H9 (cell line): ENCODE measurements at regions not wholly inside any gene's neighbourhood (a gene's known extent, or its start where the extent isn't known, plus 50 kb on each side); places are given as distances from the start of the nearest gene placed in this dataset.

ENCODE experiments used
- DNase-seq: peaks from one replicate; pipeline ENCODE4 v3.0.0-alpha.2; 2017
- H2AFZ ChIP-seq: one replicate; pipeline ENCODE4 v1.6.1; 2013; ENCODE audit warnings: mild to moderate bottlenecking, low read length, control low read depth, moderate library complexity
- H2AK5ac ChIP-seq: 2 replicates; pipeline ENCODE4 v1.6.1; 2013; ENCODE audit warnings: low read length, control low read depth, mixed read lengths; ENCODE audit not compliant: insufficient read length
- H2BK120ac ChIP-seq: one replicate; pipeline ENCODE4 v1.6.1; 2013; ENCODE audit warnings: low read depth, mild to moderate bottlenecking, low read length, control low read depth, inconsistent platforms; ENCODE audit not compliant: poor library complexity, severe bottlenecking
- H2BK12ac ChIP-seq: 2 replicates; pipeline ENCODE4 v1.6.1; 2013; ENCODE audit warnings: low read length, control low read depth, mixed read lengths, low read depth; ENCODE audit not compliant: insufficient read length
- H2BK15ac ChIP-seq: 2 replicates; pipeline ENCODE4 v1.6.1; 2013; ENCODE audit warnings: low read depth, low read length, control low read depth
- H2BK20ac ChIP-seq: one replicate; pipeline ENCODE4 v1.6.1; 2013; ENCODE audit warnings: low read depth, mild to moderate bottlenecking, low read length, control low read depth, inconsistent platforms; ENCODE audit not compliant: poor library complexity, severe bottlenecking
- H2BK5ac ChIP-seq: 2 replicates; pipeline ENCODE4 v1.6.1; 2013; ENCODE audit warnings: low read length, control low read depth, mixed read lengths; ENCODE audit not compliant: insufficient read length
- H3K14ac ChIP-seq: 2 replicates; pipeline ENCODE4 v1.6.1; 2013; ENCODE audit warnings: low read length, control low read depth; ENCODE audit not compliant: insufficient read depth
- H3K18ac ChIP-seq: 2 replicates; pipeline ENCODE4 v1.6.1; 2013; ENCODE audit warnings: low read depth, mild to moderate bottlenecking, mixed read lengths, low read length, control low read depth; ENCODE audit not compliant: insufficient read length
- H3K23ac ChIP-seq: 2 replicates; pipeline ENCODE4 v1.6.1; 2013; ENCODE audit warnings: low read length, control low read depth, mixed read lengths, low read depth; ENCODE audit not compliant: insufficient read length
- H3K23me2 ChIP-seq: 2 replicates; pipeline ENCODE4 v1.6.1; 2013; ENCODE audit warnings: low read depth, mild to moderate bottlenecking, mixed read lengths, low read length, control low read depth; ENCODE audit not compliant: insufficient read length, poor library complexity, severe bottlenecking
- H3K27ac ChIP-seq: 2 replicates; pipeline ENCODE4 v1.5.1; 2013; ENCODE audit warnings: low read length, control low read depth, mixed read lengths, low read depth; ENCODE audit not compliant: insufficient read length
- H3K27me3 ChIP-seq: 2 replicates; pipeline ENCODE4 v1.6.1; 2013; ENCODE audit warnings: low read length, control low read depth, inconsistent platforms; ENCODE audit not compliant: insufficient read depth
- H3K4ac ChIP-seq: 2 replicates; pipeline ENCODE4 v1.6.1; 2013; ENCODE audit warnings: low read depth, mild to moderate bottlenecking, control low read depth, inconsistent platforms, low read length, moderate library complexity
- H3K4me1 ChIP-seq: 2 replicates; pipeline ENCODE4 v1.6.1; 2013; ENCODE audit warnings: low read length, control low read depth, inconsistent platforms; ENCODE audit not compliant: insufficient read depth
- H3K4me2 ChIP-seq: 2 replicates; pipeline ENCODE4 v1.6.1; 2013; ENCODE audit warnings: low read length, control low read depth, mixed read lengths; ENCODE audit not compliant: insufficient read length, insufficient read depth
- H3K56ac ChIP-seq: 2 replicates; pipeline ENCODE4 v1.6.1; 2013; ENCODE audit warnings: low read depth, mild to moderate bottlenecking, mixed read lengths, low read length, control low read depth; ENCODE audit not compliant: insufficient read length
- H3K79me1 ChIP-seq: 2 replicates; pipeline ENCODE4 v1.6.1; 2013; ENCODE audit warnings: low read depth, mild to moderate bottlenecking, moderate library complexity, low read length, control low read depth, inconsistent platforms; ENCODE audit not compliant: insufficient read depth, poor library complexity, severe bottlenecking
- H3K79me2 ChIP-seq: 2 replicates; pipeline ENCODE4 v1.6.1; 2013; ENCODE audit warnings: low read length, control low read depth, inconsistent platforms; ENCODE audit not compliant: insufficient read depth
- H3K9ac ChIP-seq: 2 replicates; pipeline ENCODE4 v1.6.1; 2013; ENCODE audit warnings: low read length, control low read depth, mixed read lengths; ENCODE audit not compliant: insufficient read length; ENCODE audit errors: extremely low read depth
- H3K9me3 ChIP-seq: one replicate; pipeline ENCODE4 v1.6.1; 2013; ENCODE audit warnings: low read depth, low read length, inconsistent platforms; ENCODE audit not compliant: control insufficient read depth
- H3T11ph ChIP-seq: one replicate; pipeline ENCODE4 v1.6.1; 2013; ENCODE audit warnings: mild to moderate bottlenecking, low read length, control low read depth, inconsistent platforms
- H4K20me1 ChIP-seq: one replicate; pipeline ENCODE4 v1.6.1; 2013; ENCODE audit not compliant: control insufficient read depth, insufficient read length, insufficient read depth
- H4K5ac ChIP-seq: 2 replicates; pipeline ENCODE4 v1.6.1; 2013; ENCODE audit warnings: low read depth, mild to moderate bottlenecking, mixed read lengths, low read length, control low read depth; ENCODE audit not compliant: insufficient read length
- H4K8ac ChIP-seq: replicated peaks from 2 replicates; pipeline ENCODE4 v1.6.1; 2013; ENCODE audit warnings: low read length, control low read depth, mixed read lengths, low read depth; ENCODE audit not compliant: insufficient read length
- H4K91ac ChIP-seq: 2 replicates; pipeline ENCODE4 v1.6.1; 2013; ENCODE audit warnings: low read depth, mild to moderate bottlenecking, moderate library complexity, mixed read lengths, low read length, control low read depth; ENCODE audit not compliant: insufficient read length
- H3K27ac Mint-ChIP-seq, 3 experiments: 2 replicates in 2 of 3; 3 replicates in 1 of 3; pipeline ENCODE4 v1.8.0; 2020 to 2021; ENCODE audit warnings: mixed read lengths in 3 of 3, mild to moderate bottlenecking in 1 of 3, moderate library complexity in 1 of 3
- H3K27me3 Mint-ChIP-seq: 2 replicates; pipeline ENCODE4 v1.8.0; 2021; ENCODE audit warnings: low read depth, mild to moderate bottlenecking, moderate library complexity, mixed read lengths
- H3K36me3 Mint-ChIP-seq, 3 experiments: 2 replicates in 2 of 3; 3 replicates in 1 of 3; pipeline ENCODE4 v1.8.0; 2020 to 2021; ENCODE audit warnings: low read depth in 3 of 3, mixed read lengths in 3 of 3; ENCODE audit not compliant: insufficient read depth in 1 of 3
- H3K4me1 Mint-ChIP-seq, 2 experiments: 2 replicates each; pipeline ENCODE4 v1.8.0; 2020; ENCODE audit warnings: mixed read lengths in 2 of 2
- H3K4me3 Mint-ChIP-seq, 2 experiments: 2 replicates in 1 of 2; 3 replicates in 1 of 2; pipeline ENCODE4 v1.8.0; 2020 to 2021; ENCODE audit warnings: mild to moderate bottlenecking in 2 of 2, mixed read lengths in 2 of 2, moderate library complexity in 1 of 2
- H3K9me3 Mint-ChIP-seq, 2 experiments: 2 replicates in 1 of 2; 3 replicates in 1 of 2; pipeline ENCODE4 v1.8.0; 2020; ENCODE audit warnings: mild to moderate bottlenecking in 2 of 2, mixed read lengths in 2 of 2, moderate library complexity in 1 of 2
- WGBS: extraction: QIAGEN DNeasy Blood & Tissue Kit; methylation state at CpG from one replicate; pipeline ENCODE4 v1.1.7; 2013; ENCODE audit warnings: missing lambda C conversion rate, low lambda C conversion rate, mixed read lengths; ENCODE audit not compliant: insufficient read length; ENCODE audit errors: extremely low coverage; 5-methylcytosine and 5-hydroxymethylcytosine counted together
- TF ChIP-seq, protein P1 (sequence below): fragments of 200-600 bp; sonication (generic); conservative IDR thresholded peaks from 3 replicates; pipeline ENCODE4 v1.8.0; 2021; ENCODE audit warnings: antibody characterized with exemption, mild to moderate bottlenecking

DNA sequence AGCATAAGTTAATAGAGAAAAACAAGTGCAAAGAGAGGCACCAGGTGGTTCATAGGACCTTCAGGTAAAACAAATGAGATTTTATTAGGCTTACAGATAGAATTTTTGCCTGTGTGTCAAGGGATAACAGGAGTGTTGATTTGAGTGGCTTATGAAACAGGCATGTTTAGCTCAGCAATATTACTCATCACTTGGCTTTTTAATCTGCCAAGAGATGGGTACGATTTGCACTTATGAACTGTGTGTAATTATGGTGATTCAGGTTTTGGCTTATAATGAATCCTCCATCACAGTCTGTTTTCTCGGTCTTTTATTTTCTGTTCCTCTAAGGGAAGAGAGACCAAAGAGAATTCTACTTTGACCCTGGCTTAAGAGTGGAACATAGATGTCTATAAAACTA, 199.3 kb downstream of the DMRTA1 start:
- Histone ChIP-seq H2BK20ac (no peak overlapping the region), H3K23me2 (no peaks in the 10 kb centered on the region), H3K56ac (no peak overlapping the region), H3K79me2 (no peaks in the 10 kb centered on the region), H4K20me1 (no peaks in the 10 kb centered on the region), H2BK5ac (no peak overlapping the region), H3K4me2 (no peak overlapping the region), H3K79me1 (no peaks in the 10 kb centered on the region), H2AK5ac (no peak overlapping the region), H2BK12ac (no peak overlapping the region), H2BK120ac (no peak overlapping the region), H3K27me3 (no peaks in the 10 kb centered on the region), H4K8ac (no peak overlapping the region), H2BK15ac (no peak overlapping the region), H3K9ac (no peak overlapping the region), H4K91ac (no peak overlapping the region), H3K23ac (no peak overlapping the region), H3K9me3 (no peaks in the 10 kb centered on the region), H3K14ac (no peak overlapping the region), H3K4ac (no peak overlapping the region), H3T11ph (no peak overlapping the region), H3K18ac (no peak overlapping the region), H3K27ac (no peak overlapping the region), H3K4me1 (no peaks in the 10 kb centered on the region), H2AFZ (no peak overlapping the region), H4K5ac (no peak overlapping the region)
- Mint-ChIP-seq H3K27me3 (no peaks in the 10 kb centered on the region), H3K27ac (no peak overlapping the region), H3K9me3 (no peaks in the 10 kb centered on the region; a peak in 1 of 5 replicates), H3K36me3 (no peaks in the 10 kb centered on the region), H3K4me3 (no peak overlapping the region), H3K4me1 (0 out of 4 replicates have a peak, but pooled peaks cover 0 to 2% of the 10 kb centered on the region in 2 experiments)
- no peak for DNase-seq
- WGBS, result no CpG with 5 or more reads among the region's 2 CpGs
- TF ChIP-seq, protein P1, sequence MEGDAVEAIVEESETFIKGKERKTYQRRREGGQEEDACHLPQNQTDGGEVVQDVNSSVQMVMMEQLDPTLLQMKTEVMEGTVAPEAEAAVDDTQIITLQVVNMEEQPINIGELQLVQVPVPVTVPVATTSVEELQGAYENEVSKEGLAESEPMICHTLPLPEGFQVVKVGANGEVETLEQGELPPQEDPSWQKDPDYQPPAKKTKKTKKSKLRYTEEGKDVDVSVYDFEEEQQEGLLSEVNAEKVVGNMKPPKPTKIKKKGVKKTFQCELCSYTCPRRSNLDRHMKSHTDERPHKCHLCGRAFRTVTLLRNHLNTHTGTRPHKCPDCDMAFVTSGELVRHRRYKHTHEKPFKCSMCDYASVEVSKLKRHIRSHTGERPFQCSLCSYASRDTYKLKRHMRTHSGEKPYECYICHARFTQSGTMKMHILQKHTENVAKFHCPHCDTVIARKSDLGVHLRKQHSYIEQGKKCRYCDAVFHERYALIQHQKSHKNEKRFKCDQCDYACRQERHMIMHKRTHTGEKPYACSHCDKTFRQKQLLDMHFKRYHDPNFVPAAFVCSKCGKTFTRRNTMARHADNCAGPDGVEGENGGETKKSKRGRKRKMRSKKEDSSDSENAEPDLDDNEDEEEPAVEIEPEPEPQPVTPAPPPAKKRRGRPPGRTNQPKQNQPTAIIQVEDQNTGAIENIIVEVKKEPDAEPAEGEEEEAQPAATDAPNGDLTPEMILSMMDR, result no peak
